ENCODE measurements at regions not wholly inside any gene's neighbourhood (a gene's known extent, or its start where the extent isn't known, plus 50 kb on each side); places are given as distances from the start of the nearest gene placed in this dataset.

DNA sequence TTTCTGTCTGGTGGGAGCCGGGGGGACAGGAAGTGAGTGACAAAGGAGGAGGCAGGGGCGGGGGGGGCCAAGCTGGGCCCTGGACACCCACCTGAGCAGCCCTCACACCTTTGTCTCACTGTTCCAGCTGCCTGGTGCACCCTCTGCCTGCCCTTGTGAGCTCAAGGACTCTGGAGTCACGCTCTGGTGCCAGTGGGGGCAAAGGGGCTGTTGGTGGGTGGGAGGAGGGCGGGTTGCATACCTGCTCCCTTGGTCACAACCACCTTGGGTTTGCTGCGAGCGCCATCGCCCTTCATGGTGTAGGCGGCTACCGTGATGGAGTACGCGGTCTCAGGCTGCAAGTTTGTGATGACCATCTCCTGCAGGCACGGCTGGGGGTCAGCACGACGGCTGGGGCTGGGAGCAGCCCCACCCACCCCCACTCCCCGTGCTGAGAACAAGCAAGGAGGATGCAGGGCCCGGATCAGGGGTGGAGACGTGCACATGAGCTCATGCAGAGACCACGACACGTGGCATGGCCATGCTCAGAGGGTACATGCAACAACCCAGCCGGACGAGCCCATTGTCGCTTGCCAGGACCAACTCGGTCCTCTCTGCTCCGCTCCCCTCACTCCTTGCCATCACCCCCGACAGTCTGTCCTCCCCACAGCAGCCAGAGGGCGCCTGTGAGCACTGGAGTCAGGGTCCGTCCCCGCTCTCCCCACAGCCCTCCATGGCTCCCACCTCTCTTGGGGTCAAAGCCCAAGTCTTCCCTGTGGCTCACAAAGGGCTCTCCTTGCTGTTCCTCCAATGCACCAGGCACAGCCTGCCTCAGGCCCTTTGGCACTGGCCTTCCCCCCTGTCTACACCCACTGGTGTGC, 114.9 kb downstream of the PTPRS start (continued):
- peak in 1 of 2 experiments; percentile 96; a peak in 2 of 4 replicates for TF ChIP-seq HDAC2 (IDR thresholded peaks at IDR 0.05; ENCODE audit: borderline replicate concordance in 1 of 2, low read depth in 2 of 2, low read length in 2 of 2)
- TF ChIP-seq SUZ12 (IDR thresholded peaks at IDR 0.05; ENCODE audit: low read length): no peak
- no peak for TF ChIP-seq BRCA1 (IDR thresholded peaks at IDR 0.05; ENCODE audit: low read depth, low read length)
- TF ChIP-seq POLR2AphosphoS5 (IDR thresholded peaks at IDR 0.05; ENCODE audit: low read depth, low read length): no peak
- 0 out of 2 replicates have a peak, but pooled peaks have one; percentile 10 for TF ChIP-seq YY1 (IDR thresholded peaks at IDR 0.05; ENCODE audit: low read depth, low read length)
- TF ChIP-seq FOSL1 (IDR thresholded peaks at IDR 0.05; ENCODE audit: insufficient read depth, low read depth, low read length): no peak
- no peak for TF ChIP-seq KDM5A (IDR thresholded peaks at IDR 0.05; ENCODE audit: low read length)
- no peak for TF ChIP-seq RNF2 (IDR thresholded peaks at IDR 0.05; ENCODE audit: borderline replicate concordance, low read depth, low read length, missing control alignments, poor library complexity, severe bottlenecking)
- TF ChIP-seq TAF7 (optimal IDR thresholded peaks at IDR 0.05; ENCODE audit: borderline replicate concordance, low read depth, low read length): no peak
- TF ChIP-seq, protein P1, sequence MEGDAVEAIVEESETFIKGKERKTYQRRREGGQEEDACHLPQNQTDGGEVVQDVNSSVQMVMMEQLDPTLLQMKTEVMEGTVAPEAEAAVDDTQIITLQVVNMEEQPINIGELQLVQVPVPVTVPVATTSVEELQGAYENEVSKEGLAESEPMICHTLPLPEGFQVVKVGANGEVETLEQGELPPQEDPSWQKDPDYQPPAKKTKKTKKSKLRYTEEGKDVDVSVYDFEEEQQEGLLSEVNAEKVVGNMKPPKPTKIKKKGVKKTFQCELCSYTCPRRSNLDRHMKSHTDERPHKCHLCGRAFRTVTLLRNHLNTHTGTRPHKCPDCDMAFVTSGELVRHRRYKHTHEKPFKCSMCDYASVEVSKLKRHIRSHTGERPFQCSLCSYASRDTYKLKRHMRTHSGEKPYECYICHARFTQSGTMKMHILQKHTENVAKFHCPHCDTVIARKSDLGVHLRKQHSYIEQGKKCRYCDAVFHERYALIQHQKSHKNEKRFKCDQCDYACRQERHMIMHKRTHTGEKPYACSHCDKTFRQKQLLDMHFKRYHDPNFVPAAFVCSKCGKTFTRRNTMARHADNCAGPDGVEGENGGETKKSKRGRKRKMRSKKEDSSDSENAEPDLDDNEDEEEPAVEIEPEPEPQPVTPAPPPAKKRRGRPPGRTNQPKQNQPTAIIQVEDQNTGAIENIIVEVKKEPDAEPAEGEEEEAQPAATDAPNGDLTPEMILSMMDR (IDR thresholded peaks at IDR 0.05; ENCODE audit: control extremely low read depth in 1 of 3, insufficient read depth in 1 of 3, low read depth in 1 of 3, low read length in 3 of 3): peak; percentile 80 to 95 (median 92)

All from H1 (cell line).